GM12878 (cell line): ENCODE measurements at regions not wholly inside any gene's neighbourhood (a gene's known extent, or its start where the extent isn't known, plus 50 kb on each side); places are given as distances from the start of the nearest gene placed in this dataset.

ENCODE experiments used
- BCL11A ChIP-seq: IDR thresholded peaks from 2 replicates; pipeline ENCODE4 v1.6.1; 2011; ENCODE audit warnings: low read depth, low read length
- BHLHE40 ChIP-seq, 2 experiments: fragments of 450-650 bp in 1 of 2; IDR thresholded peaks; 2 replicates each; pipeline ENCODE4 v1.6.1; 2011 to 2017; ENCODE audit warnings: low read depth in 2 of 2, borderline replicate concordance in 1 of 2, improper control_type of control experiment in 1 of 2, low read length in 1 of 2, mild to moderate bottlenecking in 1 of 2
- CEBPB ChIP-seq, 2 experiments: fragments of 150-350 bp in 1 of 2; IDR thresholded peaks; 2 replicates each; pipeline ENCODE4 v1.6.1; 2012 to 2014; ENCODE audit warnings: low read depth in 2 of 2, low read length in 2 of 2, borderline replicate concordance in 1 of 2, inconsistent platforms in 1 of 2
- CUX1 ChIP-seq: IDR thresholded peaks from 2 replicates; pipeline ENCODE4 v1.6.1; 2012; ENCODE audit warnings: improper control_type of control experiment, low read depth, low read length; ENCODE audit not compliant: insufficient replicate concordance
- ELK1 ChIP-seq: IDR thresholded peaks from 2 replicates; pipeline ENCODE4 v1.6.1; 2012; ENCODE audit warnings: low read depth, low read length, improper control_type of control experiment
- EP300 ChIP-seq, 2 experiments: fragments of 150-350 bp in 1 of 2; IDR thresholded peaks; 2 replicates each; pipeline ENCODE4 v1.6.1; 2011 to 2012; ENCODE audit warnings: low read depth in 2 of 2, low read length in 2 of 2, borderline replicate concordance in 1 of 2, improper control_type of control experiment in 1 of 2, inconsistent platforms in 1 of 2; ENCODE audit not compliant: control insufficient read depth in 1 of 2
- FOXK2 ChIP-seq: fragments of 450-650 bp; IDR thresholded peaks from 2 replicates; pipeline ENCODE4 v1.6.1; 2017; ENCODE audit warnings: mild to moderate bottlenecking, moderate library complexity
- GABPA ChIP-seq: IDR thresholded peaks from 2 replicates; pipeline ENCODE4 v1.6.1; 2014; ENCODE audit warnings: antibody characterized with exemption, low read depth, mild to moderate bottlenecking, inconsistent platforms
- HSF1 ChIP-seq: fragments of 150-350 bp; IDR thresholded peaks from 2 replicates; pipeline ENCODE4 v1.6.1; 2014; ENCODE audit warnings: mild to moderate bottlenecking, low read depth, low read length
- KDM1A ChIP-seq: fragments of 200-600 bp; sonication (generic); IDR thresholded peaks from 2 replicates; pipeline ENCODE4 v1.6.1; 2016; ENCODE audit warnings: borderline replicate concordance
- MTA3 ChIP-seq: IDR thresholded peaks from 2 replicates; pipeline ENCODE4 v1.6.1; 2012; ENCODE audit warnings: low read length, inconsistent platforms, borderline replicate concordance
- MXI1 ChIP-seq: fragments of 150-350 bp; IDR thresholded peaks from 2 replicates; pipeline ENCODE4 v1.6.1; 2011; ENCODE audit warnings: low read depth, mild to moderate bottlenecking, inconsistent platforms, low read length, improper control_type of control experiment
- NBN ChIP-seq: fragments of 450-650 bp; IDR thresholded peaks from 2 replicates; pipeline ENCODE4 v1.6.1; 2016
- POLR2AphosphoS5 ChIP-seq: IDR thresholded peaks from 2 replicates; pipeline ENCODE4 v1.6.1; 2011; ENCODE audit warnings: mild to moderate bottlenecking, low read length, inconsistent platforms
- PRDM15 ChIP-seq: fragments of 450-650 bp; formaldehyde crosslinking; IDR thresholded peaks from 2 replicates; pipeline ENCODE4 v1.4.0; 2020; ENCODE audit warnings: mild to moderate bottlenecking, moderate library complexity
- RB1 ChIP-seq: fragments of 450-650 bp; formaldehyde crosslinking; IDR thresholded peaks from 2 replicates; pipeline ENCODE4 v1.6.1; 2017; ENCODE audit warnings: mild to moderate bottlenecking, borderline replicate concordance
- RELA ChIP-seq: fragments of 450-650 bp; IDR thresholded peaks from 2 replicates; pipeline ENCODE4 v1.8.0; 2014; ENCODE audit warnings: borderline replicate concordance; ENCODE audit not compliant: partially characterized antibody
- SMAD1 ChIP-seq: fragments of 450-650 bp; IDR thresholded peaks from 2 replicates; pipeline ENCODE4 v1.6.1; 2018; ENCODE audit warnings: mild to moderate bottlenecking, low read depth; ENCODE audit not compliant: partially characterized antibody
- YY1 ChIP-seq: IDR thresholded peaks from 2 replicates; pipeline ENCODE4 v1.6.1; 2011; ENCODE audit warnings: low read depth, mild to moderate bottlenecking, low read length
- ZNF384 ChIP-seq: IDR thresholded peaks from 2 replicates; pipeline ENCODE4 v1.6.1; 2012; ENCODE audit warnings: low read depth, mild to moderate bottlenecking, low read length, improper control_type of control experiment, borderline replicate concordance

- TF ChIP-seq BCL11A: peak; percentile 56; the same call in 1 of the 2 replicates
- no peak for TF ChIP-seq MXI1
- TF ChIP-seq RB1: no peak
- no peak for TF ChIP-seq CEBPB (IDR thresholded peaks at IDR 0.05; ENCODE audit: borderline replicate concordance in 1 of 2, low read depth in 2 of 2, low read length in 2 of 2)
- no peak for TF ChIP-seq FOXK2
- TF ChIP-seq MTA3: 0 out of 2 replicates have a peak, but pooled peaks have one; percentile 61
- TF ChIP-seq PRDM15 (CRISPR knock-in tag): no peak
- TF ChIP-seq CUX1: no peak
- TF ChIP-seq GABPA: 0 out of 2 replicates have a peak, but pooled peaks have one; percentile 23
- no peak for TF ChIP-seq SMAD1
- no peak for TF ChIP-seq BHLHE40 (IDR thresholded peaks at IDR 0.05; ENCODE audit: borderline replicate concordance in 1 of 2, low read depth in 2 of 2, low read length in 1 of 2)
- TF ChIP-seq HSF1: no peak
- no peak for TF ChIP-seq EP300 (IDR thresholded peaks at IDR 0.05; ENCODE audit: borderline replicate concordance in 1 of 2, control insufficient read depth in 1 of 2, low read depth in 2 of 2, low read length in 2 of 2)
- no peak for TF ChIP-seq NBN
- TF ChIP-seq KDM1A: no peak
- TF ChIP-seq POLR2AphosphoS5: no peak
- TF ChIP-seq YY1: no peak
- TF ChIP-seq RELA: peak; percentile 84
- no peak for TF ChIP-seq ELK1
- TF ChIP-seq ZNF384: 0 out of 2 replicates have a peak, but pooled peaks have one; percentile 13
Observed at GRCh38 chr17:72311004-72311403, 190.2 kb downstream of the SOX9 start (continued).
